ENCODE measurements at regions not wholly inside any gene's neighbourhood (a gene's known extent, or its start where the extent isn't known, plus 50 kb on each side); places are given as distances from the start of the nearest gene placed in this dataset.
A peak's percentile ranks its signal among the peaks of the same experiment; 100 is the strongest.
"Not testable (repeated sequence)": the region's sequence is repeated elsewhere in the genome, so short reads cannot be mapped to it uniquely, and the experiment has no call there.

GRCh38 chr5:130773813-130774212, 391.2 kb downstream of the HINT1 start:
- peak; percentile 100 for ATAC-seq (ENCODE audit: low read depth)
- peaks cover 2% of the 10 kb centered on the region for H3K4me1 ChIP-seq (ENCODE audit: insufficient read depth, poor library complexity, severe bottlenecking)
- H3K27ac ChIP-seq (ENCODE audit: poor library complexity, severe bottlenecking), result no peak overlapping the region
- peak; percentile 51 for TF ChIP-seq CTCF (IDR thresholded peaks at IDR 0.05; ENCODE audit: poor library complexity, severe bottlenecking)
- H3K36me3 ChIP-seq (ENCODE audit: low read depth), result no peaks in the 10 kb centered on the region
- no peak overlapping the region for H3K4me3 ChIP-seq (ENCODE audit: severe bottlenecking)
- peaks cover 3% of the 10 kb centered on the region for H3K27me3 ChIP-seq (ENCODE audit: insufficient read depth, poor library complexity, severe bottlenecking)
- DNase-seq (ENCODE audit: low spot score), result no peak
- H3K9me3 ChIP-seq (ENCODE audit: severe bottlenecking), result no peaks in the 10 kb centered on the region

GRCh38 chr5:130762031-130762430, 403.0 kb downstream of the HINT1 start:
- no peak for TF ChIP-seq CTCF (IDR thresholded peaks at IDR 0.05; ENCODE audit: poor library complexity, severe bottlenecking)
- Histone ChIP-seq H3K36me3 (ENCODE audit: low read depth) (no peaks in the 10 kb centered on the region), H3K4me1 (ENCODE audit: insufficient read depth, poor library complexity, severe bottlenecking) (no peaks in the 10 kb centered on the region)

GRCh38 chr5:130759061-130759460, 406.0 kb downstream of the HINT1 start:
- DNase-seq (ENCODE audit: low spot score) (no peak), ATAC-seq (ENCODE audit: low read depth) (peak; percentile 56; the same call in 2 of the 3 replicates)
- Histone ChIP-seq H3K4me3 (ENCODE audit: severe bottlenecking) (no peak overlapping the region), H3K9me3 (ENCODE audit: severe bottlenecking) (no peaks in the 10 kb centered on the region), H3K4me1 (ENCODE audit: insufficient read depth, poor library complexity, severe bottlenecking) (no peaks in the 10 kb centered on the region), H3K27me3 (ENCODE audit: insufficient read depth, poor library complexity, severe bottlenecking) (no peaks in the 10 kb centered on the region), H3K36me3 (ENCODE audit: low read depth) (no peaks in the 10 kb centered on the region), H3K27ac (ENCODE audit: poor library complexity, severe bottlenecking) (no peak overlapping the region)
- no peak for TF ChIP-seq CTCF (IDR thresholded peaks at IDR 0.05; ENCODE audit: poor library complexity, severe bottlenecking)

More at GRCh38 chr5:130762031-130762430, 403.0 kb downstream of the HINT1 start:
- Histone ChIP-seq H3K27ac (ENCODE audit: poor library complexity, severe bottlenecking) (no peak overlapping the region), H3K9me3 (ENCODE audit: severe bottlenecking) (no peaks in the 10 kb centered on the region), H3K4me3 (ENCODE audit: severe bottlenecking) (no peak overlapping the region), H3K27me3 (ENCODE audit: insufficient read depth, poor library complexity, severe bottlenecking) (no peaks in the 10 kb centered on the region)
- ATAC-seq (ENCODE audit: low read depth) (no peak), DNase-seq (ENCODE audit: low spot score) (no peak)

- TF ChIP-seq CTCF (IDR thresholded peaks at IDR 0.05; ENCODE audit: poor library complexity, severe bottlenecking), result no peak
- DNase-seq (ENCODE audit: low spot score), result no peak
- Histone ChIP-seq H3K4me3 (ENCODE audit: severe bottlenecking) (no peak overlapping the region), H3K36me3 (ENCODE audit: low read depth) (no peaks in the 10 kb centered on the region), H3K4me1 (ENCODE audit: insufficient read depth, poor library complexity, severe bottlenecking) (no peaks in the 10 kb centered on the region), H3K27ac (ENCODE audit: poor library complexity, severe bottlenecking) (no peak overlapping the region), H3K27me3 (ENCODE audit: insufficient read depth, poor library complexity, severe bottlenecking) (no peaks in the 10 kb centered on the region), H3K9me3 (ENCODE audit: severe bottlenecking) (no peaks in the 10 kb centered on the region)
- ATAC-seq (ENCODE audit: low read depth), result no peak
Measured at GRCh38 chr5:130747556-130747955, 417.5 kb downstream of the HINT1 start.

- H3K4me3 ChIP-seq (ENCODE audit: severe bottlenecking); H3K9me3 ChIP-seq (ENCODE audit: severe bottlenecking); ATAC-seq (ENCODE audit: low read depth); DNase-seq (ENCODE audit: low spot score); H3K4me1 ChIP-seq (ENCODE audit: insufficient read depth, poor library complexity, severe bottlenecking); H3K27ac ChIP-seq (ENCODE audit: poor library complexity, severe bottlenecking); H3K36me3 ChIP-seq (ENCODE audit: low read depth); H3K27me3 ChIP-seq (ENCODE audit: insufficient read depth, poor library complexity, severe bottlenecking): not testable (repeated sequence)
Measured at GRCh38 chr5:130746641-130747040, 418.4 kb downstream of the HINT1 start.
